HCT116 (cell line): ENCODE measurements at regions not wholly inside any gene's neighbourhood (a gene's known extent, or its start where the extent isn't known, plus 50 kb on each side); places are given as distances from the start of the nearest gene placed in this dataset.

ENCODE experiments used
- ATAC-seq: fragments of 200-7000 bp; cut with Tn5 transposase; 2 replicates; pipeline ENCODE4 v1.9.1; 2020; ENCODE audit warnings: mild to moderate bottlenecking, moderate library complexity
- BruUV-seq: library from RNA; stranded (reverse); fragments of 400-500 nt; replicated peaks from 2 replicates; lab custom pipeline; 2021; lab: Mats Ljungman, UMichigan
- CTCF ChIA-PET: fragments of 300-600 bp; sonication (Branson Sonifier 250); formaldehyde crosslinking; loops from one replicate; lab custom pipeline; 2021; ENCODE audit warnings: antibody characterized with exemption; lab: Charles Lee
- POLR2A ChIA-PET: fragments of 300-600, 350-600 bp; sonication (Branson Sonifier 250); formaldehyde crosslinking; loops from one replicate; lab custom pipeline; 2021; ENCODE audit warnings: antibody characterized with exemption; lab: Charles Lee
- RAD21 ChIA-PET, 2 experiments: fragments of 300-600 bp; sonication (Branson Sonifier 250); formaldehyde crosslinking; loops; one replicate each; lab custom pipeline; 2023; ENCODE audit warnings: low total read pairs in 2 of 2; ENCODE audit not compliant: uncharacterized antibody in 2 of 2, unreplicated experiment in 2 of 2, low non-redundant PET in 1 of 2; lab: Charles Lee
- DNase-seq: peaks from one replicate; pipeline ENCODE4 v3.0.0-alpha.2; 2010; ENCODE audit warnings: low read depth, low spot score
- H2AFZ ChIP-seq: fragments of 200-600 bp; shearing (Covaris generic), sonication (generic); 2 replicates; pipeline ENCODE4 v1.6.1; 2017; ENCODE audit warnings: low read depth, mixed run types, mixed read lengths, antibody characterized with exemption, low read length; ENCODE audit not compliant: poor library complexity, severe bottlenecking
- H3K27ac ChIP-seq: 2 replicates; pipeline ENCODE4 v1.5.1; 2012; ENCODE audit warnings: low read depth, low read length
- H3K27me3 ChIP-seq: fragments of 200-600 bp; sonication (generic); 2 replicates; pipeline ENCODE4 v1.6.1; 2016; ENCODE audit warnings: mixed run types, low read length, mixed read lengths; ENCODE audit not compliant: insufficient read depth
- H3K36me3 ChIP-seq, 2 experiments: fragments of 200-500 bp in 1 of 2; fragments of 200-600 bp in 1 of 2; sonication (Bioruptor generic) in 1 of 2; sonication (generic) in 1 of 2; 2 replicates each; pipeline versions ENCODE4 v1.5.1 to v1.6.1; 2014 to 2016; ENCODE audit warnings: low read length in 2 of 2, inconsistent platforms in 1 of 2, mixed read lengths in 1 of 2, mixed run types in 1 of 2; ENCODE audit not compliant: insufficient read depth in 2 of 2, control insufficient read depth in 1 of 2
- H3K4me1 ChIP-seq, 2 experiments: fragments of 200-600 bp in 1 of 2; sonication (generic) in 1 of 2; 2 replicates each; pipeline versions ENCODE4 v1.5.1 to v1.6.1; 2012 to 2017; ENCODE audit warnings: low read length in 2 of 2, inconsistent platforms in 1 of 2, mild to moderate bottlenecking in 1 of 2, mixed read lengths in 1 of 2, mixed run types in 1 of 2, moderate library complexity in 1 of 2; ENCODE audit not compliant: insufficient read depth in 2 of 2, control insufficient read depth in 1 of 2
- H3K4me2 ChIP-seq: fragments of 200-600 bp; sonication (generic); 2 replicates; pipeline ENCODE4 v1.6.1; 2017; ENCODE audit warnings: mixed run types, low read length, mixed read lengths
- H3K4me3 ChIP-seq, 2 experiments: fragments of 200-600 bp in 1 of 2; sonication (generic) in 1 of 2; replicated peaks in 1 of 2; 2 replicates each; pipeline ENCODE4 v1.5.1; 2011 to 2016; ENCODE audit warnings: low read length in 2 of 2, control low read depth in 1 of 2, low read depth in 1 of 2, mild to moderate bottlenecking in 1 of 2, mixed read lengths in 1 of 2, mixed run types in 1 of 2
- H3K79me2 ChIP-seq: fragments of 200-600 bp; sonication (generic); 2 replicates; pipeline ENCODE4 v1.6.1; 2017; ENCODE audit warnings: mild to moderate bottlenecking, mixed run types, low read length, moderate library complexity, mixed read lengths; ENCODE audit not compliant: insufficient read depth
- H3K9ac ChIP-seq: fragments of 200-600 bp; sonication (generic); 2 replicates; pipeline ENCODE4 v1.6.1; 2016; ENCODE audit warnings: low read length, mixed read lengths
- H3K9me2 ChIP-seq: fragments of 200-600 bp; sonication (generic), shearing (Covaris generic); 2 replicates; pipeline ENCODE4 v1.6.1; 2017; ENCODE audit warnings: mixed run types, mild to moderate bottlenecking, moderate library complexity; ENCODE audit not compliant: insufficient read depth
- H3K9me3 ChIP-seq, 2 experiments: fragments of 200-500 bp in 1 of 2; fragments of 200-600 bp in 1 of 2; sonication (Bioruptor generic) in 1 of 2; sonication (generic) in 1 of 2; 2 replicates each; pipeline ENCODE4 v1.6.1; 2014 to 2017; ENCODE audit warnings: low read length in 2 of 2, mixed read lengths in 2 of 2, inconsistent platforms in 1 of 2, low read depth in 1 of 2, mild to moderate bottlenecking in 1 of 2, mixed run types in 1 of 2, moderate library complexity in 1 of 2; ENCODE audit not compliant: control insufficient read depth in 1 of 2, insufficient read depth in 1 of 2
- H4K20me1 ChIP-seq: fragments of 200-600 bp; sonication (generic), shearing (Covaris generic); 2 replicates; pipeline ENCODE4 v1.6.1; 2017; ENCODE audit warnings: mixed run types, mild to moderate bottlenecking, moderate library complexity; ENCODE audit not compliant: insufficient read depth
- CBX3 ChIP-seq: IDR thresholded peaks from 2 replicates; pipeline ENCODE4 v1.6.1; 2012; ENCODE audit warnings: low read depth
- CEBPB ChIP-seq: IDR thresholded peaks from 2 replicates; pipeline ENCODE4 v1.6.1; 2012; ENCODE audit warnings: low read depth
- ELF1 ChIP-seq: IDR thresholded peaks from 2 replicates; pipeline ENCODE4 v1.6.1; 2012; ENCODE audit warnings: low read depth, borderline replicate concordance
- EZH2phosphoT487 ChIP-seq: fragments of 200-600 bp; IDR thresholded peaks from 2 replicates; pipeline ENCODE4 v1.6.1; 2018; ENCODE audit warnings: antibody characterized with exemption, borderline replicate concordance
- FOSL1 ChIP-seq: IDR thresholded peaks from 2 replicates; pipeline ENCODE4 v1.6.1; 2012; ENCODE audit warnings: low read depth
- JUND ChIP-seq: IDR thresholded peaks from 2 replicates; pipeline ENCODE4 v1.6.1; 2012
- POLR2A ChIP-seq: IDR thresholded peaks from 2 replicates; pipeline ENCODE4 v1.7.0; 2011; ENCODE audit warnings: borderline replicate concordance; ENCODE audit not compliant: insufficient read depth, insufficient read length; ENCODE audit errors: extremely low read depth
- POLR2AphosphoS5 ChIP-seq: IDR thresholded peaks from 2 replicates; pipeline ENCODE4 v1.6.1; 2011; ENCODE audit warnings: mild to moderate bottlenecking, low read depth, low read length, moderate library complexity
- RAD21 ChIP-seq: IDR thresholded peaks from 2 replicates; pipeline ENCODE4 v1.6.1; 2012; ENCODE audit warnings: low read depth, mild to moderate bottlenecking
- SIN3A ChIP-seq: IDR thresholded peaks from 2 replicates; pipeline ENCODE4 v1.6.1; 2012; ENCODE audit warnings: low read depth
- SP1 ChIP-seq: IDR thresholded peaks from 2 replicates; pipeline ENCODE4 v1.6.1; 2012; ENCODE audit warnings: low read depth
- SRF ChIP-seq: IDR thresholded peaks from 2 replicates; pipeline ENCODE4 v1.6.1; 2012; ENCODE audit warnings: low read depth
- TCF7L2 ChIP-seq: IDR thresholded peaks from 2 replicates; pipeline ENCODE4 v1.7.0; 2011; ENCODE audit warnings: borderline replicate concordance, inconsistent platforms; ENCODE audit not compliant: insufficient read depth, insufficient read length; ENCODE audit errors: extremely low read depth
- YY1 ChIP-seq: IDR thresholded peaks from 2 replicates; pipeline ENCODE4 v1.6.1; 2011; ENCODE audit warnings: low read length, low read depth, moderate library complexity, mild to moderate bottlenecking; ENCODE audit not compliant: insufficient replicate concordance; ENCODE audit errors: extremely low read depth
- ZNF274 ChIP-seq: fragments of 200-500 bp; sonication (Bioruptor generic); IDR thresholded peaks from 2 replicates; pipeline ENCODE4 v1.6.1; 2014; ENCODE audit warnings: mild to moderate bottlenecking, low read depth, low read length, inconsistent platforms
- intact Hi-C: fragments of 100-400 bp; cut with micrococcal nuclease; formaldehyde crosslinking; loops from 2 replicates; pipeline ENCODE4 v1.10.0; 2022
- TF ChIP-seq, protein P1 (sequence below): IDR thresholded peaks from 2 replicates; pipeline ENCODE4 v1.6.1; 2012; ENCODE audit warnings: low read depth
- TF ChIP-seq, protein P2 (sequence below), 3 experiments: fragments of 200-600 bp in 1 of 3; sonication (generic) in 1 of 3; IDR thresholded peaks in 2 of 3; conservative IDR thresholded peaks in 1 of 3; 2 replicates each; pipeline ENCODE4 v1.5.1; 2012 to 2017; ENCODE audit warnings: low read depth in 2 of 3, low read length in 2 of 3, antibody characterized with exemption in 1 of 3, borderline replicate concordance in 1 of 3, control low read depth in 1 of 3, mild to moderate bottlenecking in 1 of 3, mixed read lengths in 1 of 3, mixed run types in 1 of 3, moderate library complexity in 1 of 3; ENCODE audit not compliant: insufficient read depth in 1 of 3
- TF ChIP-seq, protein P3 (sequence below): IDR thresholded peaks from 2 replicates; pipeline ENCODE4 v1.6.1; 2012
- TF ChIP-seq, protein P4 (sequence below): IDR thresholded peaks from 2 replicates; pipeline ENCODE4 v1.6.1; 2012

DNA sequence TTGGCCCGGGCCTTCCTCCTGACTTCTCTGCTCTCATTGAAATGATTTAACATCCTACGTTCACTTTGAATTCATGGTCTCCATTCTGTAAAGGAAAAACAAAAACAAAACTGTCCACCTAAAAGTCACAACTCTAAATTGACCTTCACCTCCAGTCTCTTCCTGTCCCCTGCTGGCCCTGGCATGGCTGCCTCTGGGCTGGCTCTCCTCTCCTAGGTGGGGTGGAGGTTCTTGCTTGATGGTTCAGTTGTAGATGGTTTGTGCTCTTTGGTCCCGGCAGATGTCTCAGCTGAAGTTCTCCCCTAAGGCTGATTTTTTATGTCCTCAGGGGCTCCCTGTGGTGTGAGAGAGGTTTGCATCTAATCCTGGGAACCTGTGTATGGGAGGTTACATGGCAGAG is 121.1 kb downstream of the ACKR3 start:
- BruUV-seq, result no TSS peak
- Histone ChIP-seq H3K79me2 (no peaks in the 10 kb centered on the region), H3K4me2 (no peak overlapping the region), H4K20me1 (no peaks in the 10 kb centered on the region; the same call in 1 of the 2 replicates), H3K9ac (no peak overlapping the region), H2AFZ (no peak overlapping the region), H3K27ac (no peak overlapping the region), H3K9me3 (no peaks in the 10 kb centered on the region), H3K36me3 (no peaks in the 10 kb centered on the region), H3K27me3 (peaks cover 61% of the 10 kb centered on the region), H3K9me2 (no peaks in the 10 kb centered on the region), H3K4me1 (no peaks in the 10 kb centered on the region), H3K4me3 (no peak overlapping the region)
- no peak for ATAC-seq
- RAD21 ChIA-PET, result no interaction called here
- DNase-seq, result no peak
- CTCF ChIA-PET, result no interaction called here
- TF ChIP-seq SP1, result no peak
- no peak for TF ChIP-seq FOSL1
- TF ChIP-seq, protein P1, sequence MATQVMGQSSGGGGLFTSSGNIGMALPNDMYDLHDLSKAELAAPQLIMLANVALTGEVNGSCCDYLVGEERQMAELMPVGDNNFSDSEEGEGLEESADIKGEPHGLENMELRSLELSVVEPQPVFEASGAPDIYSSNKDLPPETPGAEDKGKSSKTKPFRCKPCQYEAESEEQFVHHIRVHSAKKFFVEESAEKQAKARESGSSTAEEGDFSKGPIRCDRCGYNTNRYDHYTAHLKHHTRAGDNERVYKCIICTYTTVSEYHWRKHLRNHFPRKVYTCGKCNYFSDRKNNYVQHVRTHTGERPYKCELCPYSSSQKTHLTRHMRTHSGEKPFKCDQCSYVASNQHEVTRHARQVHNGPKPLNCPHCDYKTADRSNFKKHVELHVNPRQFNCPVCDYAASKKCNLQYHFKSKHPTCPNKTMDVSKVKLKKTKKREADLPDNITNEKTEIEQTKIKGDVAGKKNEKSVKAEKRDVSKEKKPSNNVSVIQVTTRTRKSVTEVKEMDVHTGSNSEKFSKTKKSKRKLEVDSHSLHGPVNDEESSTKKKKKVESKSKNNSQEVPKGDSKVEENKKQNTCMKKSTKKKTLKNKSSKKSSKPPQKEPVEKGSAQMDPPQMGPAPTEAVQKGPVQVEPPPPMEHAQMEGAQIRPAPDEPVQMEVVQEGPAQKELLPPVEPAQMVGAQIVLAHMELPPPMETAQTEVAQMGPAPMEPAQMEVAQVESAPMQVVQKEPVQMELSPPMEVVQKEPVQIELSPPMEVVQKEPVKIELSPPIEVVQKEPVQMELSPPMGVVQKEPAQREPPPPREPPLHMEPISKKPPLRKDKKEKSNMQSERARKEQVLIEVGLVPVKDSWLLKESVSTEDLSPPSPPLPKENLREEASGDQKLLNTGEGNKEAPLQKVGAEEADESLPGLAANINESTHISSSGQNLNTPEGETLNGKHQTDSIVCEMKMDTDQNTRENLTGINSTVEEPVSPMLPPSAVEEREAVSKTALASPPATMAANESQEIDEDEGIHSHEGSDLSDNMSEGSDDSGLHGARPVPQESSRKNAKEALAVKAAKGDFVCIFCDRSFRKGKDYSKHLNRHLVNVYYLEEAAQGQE, result no peak
- no peak for TF ChIP-seq YY1
- no peak for TF ChIP-seq SIN3A
- no peak for TF ChIP-seq RAD21
- no peak for TF ChIP-seq CBX3
- no peak for TF ChIP-seq JUND
- no peak for TF ChIP-seq EZH2phosphoT487
- no peak for TF ChIP-seq ELF1
- TF ChIP-seq, protein P2, sequence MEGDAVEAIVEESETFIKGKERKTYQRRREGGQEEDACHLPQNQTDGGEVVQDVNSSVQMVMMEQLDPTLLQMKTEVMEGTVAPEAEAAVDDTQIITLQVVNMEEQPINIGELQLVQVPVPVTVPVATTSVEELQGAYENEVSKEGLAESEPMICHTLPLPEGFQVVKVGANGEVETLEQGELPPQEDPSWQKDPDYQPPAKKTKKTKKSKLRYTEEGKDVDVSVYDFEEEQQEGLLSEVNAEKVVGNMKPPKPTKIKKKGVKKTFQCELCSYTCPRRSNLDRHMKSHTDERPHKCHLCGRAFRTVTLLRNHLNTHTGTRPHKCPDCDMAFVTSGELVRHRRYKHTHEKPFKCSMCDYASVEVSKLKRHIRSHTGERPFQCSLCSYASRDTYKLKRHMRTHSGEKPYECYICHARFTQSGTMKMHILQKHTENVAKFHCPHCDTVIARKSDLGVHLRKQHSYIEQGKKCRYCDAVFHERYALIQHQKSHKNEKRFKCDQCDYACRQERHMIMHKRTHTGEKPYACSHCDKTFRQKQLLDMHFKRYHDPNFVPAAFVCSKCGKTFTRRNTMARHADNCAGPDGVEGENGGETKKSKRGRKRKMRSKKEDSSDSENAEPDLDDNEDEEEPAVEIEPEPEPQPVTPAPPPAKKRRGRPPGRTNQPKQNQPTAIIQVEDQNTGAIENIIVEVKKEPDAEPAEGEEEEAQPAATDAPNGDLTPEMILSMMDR (IDR thresholded peaks at IDR 0.05 in 2 of 3, conservative IDR thresholded peaks at IDR 0.05 in 1 of 3; ENCODE audit: borderline replicate concordance in 1 of 3, insufficient read depth in 1 of 3, low read depth in 2 of 3, low read length in 2 of 3), result no peak
- no peak for TF ChIP-seq TCF7L2
- no peak for TF ChIP-seq SRF
- no peak for TF ChIP-seq POLR2AphosphoS5
- TF ChIP-seq, protein P3, sequence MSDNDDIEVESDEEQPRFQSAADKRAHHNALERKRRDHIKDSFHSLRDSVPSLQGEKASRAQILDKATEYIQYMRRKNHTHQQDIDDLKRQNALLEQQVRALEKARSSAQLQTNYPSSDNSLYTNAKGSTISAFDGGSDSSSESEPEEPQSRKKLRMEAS, result no peak
- TF ChIP-seq POLR2A, result no peak
- TF ChIP-seq ZNF274, result no peak
- TF ChIP-seq, protein P4, sequence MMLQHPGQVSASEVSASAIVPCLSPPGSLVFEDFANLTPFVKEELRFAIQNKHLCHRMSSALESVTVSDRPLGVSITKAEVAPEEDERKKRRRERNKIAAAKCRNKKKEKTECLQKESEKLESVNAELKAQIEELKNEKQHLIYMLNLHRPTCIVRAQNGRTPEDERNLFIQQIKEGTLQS, result no peak
- TF ChIP-seq CEBPB, result no peak
- intact Hi-C loops, result no loop called here
- POLR2A ChIA-PET, result no interaction called here
